ENCODE measurements at regions not wholly inside any gene's neighbourhood (a gene's known extent, or its start where the extent isn't known, plus 50 kb on each side); places are given as distances from the start of the nearest gene placed in this dataset.
"Not testable (repeated sequence)": the region's sequence is repeated elsewhere in the genome, so short reads cannot be mapped to it uniquely, and the experiment has no call there.

DNA sequence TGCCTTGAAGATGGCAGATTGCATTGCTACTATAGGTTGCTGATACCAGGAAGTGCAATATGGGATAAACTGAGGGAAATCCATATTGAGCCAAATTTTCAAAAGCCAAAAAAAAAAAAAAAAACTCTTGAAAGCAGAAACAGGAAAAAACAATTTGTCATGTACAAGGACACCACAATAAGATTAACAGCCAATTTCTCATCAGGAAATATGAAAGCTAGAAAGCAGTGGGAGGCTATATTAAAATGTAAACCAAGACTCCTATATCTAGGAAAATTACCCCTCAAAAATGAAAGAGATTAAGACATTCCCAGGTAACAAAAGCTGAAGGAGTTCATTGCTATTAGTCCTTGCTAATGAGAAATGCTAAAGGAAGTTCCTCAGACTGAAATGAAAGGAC, 462.8 kb upstream of the DPH6 start:
- no peak overlapping the region for H3K4me3 ChIP-seq (ENCODE audit: low read depth, low read length)
- no peaks in the 10 kb centered on the region for H3K36me3 ChIP-seq (ENCODE audit: control insufficient read depth, insufficient read depth, low read length)
- DNase-seq (ENCODE audit: low read depth) = no peak
- no peak for TF ChIP-seq CTCF (IDR thresholded peaks at IDR 0.05; ENCODE audit: insufficient read depth, low read length, severe bottlenecking)
- no peak for FAIRE-seq
- H3K27me3 ChIP-seq (ENCODE audit: control insufficient read depth, insufficient read depth, low read length) = no peaks in the 10 kb centered on the region

DNA sequence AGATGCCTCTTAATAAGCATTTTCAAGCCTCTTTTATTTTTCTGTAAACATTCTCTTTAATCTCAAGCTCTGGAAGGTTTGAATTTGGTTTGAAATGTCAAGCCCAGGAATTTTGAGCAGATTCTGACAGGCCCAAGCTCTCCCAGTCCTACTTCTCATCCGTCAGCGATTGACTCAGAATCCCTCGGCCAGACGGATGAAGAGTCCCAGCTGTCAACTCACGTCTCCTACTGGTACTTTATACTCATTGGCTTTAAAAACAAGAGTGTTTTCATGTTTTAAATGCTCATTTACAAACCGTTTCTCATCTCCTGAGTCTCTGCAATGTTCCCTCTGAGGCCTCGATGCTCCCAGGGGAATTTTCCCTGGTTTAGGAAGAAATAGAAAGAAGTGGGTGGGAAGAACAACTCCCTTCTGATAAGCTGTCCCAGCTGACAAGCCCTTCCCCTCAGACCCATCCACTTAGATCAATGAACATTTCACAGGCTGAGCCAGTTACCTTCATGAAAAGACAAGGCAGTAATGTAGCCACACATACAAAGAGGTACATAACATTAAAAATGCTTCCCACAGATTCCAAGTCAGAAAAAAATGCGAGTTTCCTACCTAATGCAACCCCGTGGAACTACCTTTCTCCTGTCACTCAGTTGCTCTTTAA, 478.2 kb upstream of the DPH6 start:
- no peak for FAIRE-seq
- Histone ChIP-seq H3K4me3 (ENCODE audit: low read depth, low read length) (no peak overlapping the region), H3K36me3 (ENCODE audit: control insufficient read depth, insufficient read depth, low read length) (no peaks in the 10 kb centered on the region), H3K27me3 (ENCODE audit: control insufficient read depth, insufficient read depth, low read length) (no peaks in the 10 kb centered on the region)
- peak; percentile 74 for DNase-seq (ENCODE audit: low read depth)
- TF ChIP-seq CTCF (IDR thresholded peaks at IDR 0.05; ENCODE audit: insufficient read depth, low read length, severe bottlenecking) = no peak

GRCh38 chr15:36026627-36027283, 480.8 kb upstream of the DPH6 start:
- Histone ChIP-seq H3K4me3 (ENCODE audit: low read depth, low read length) (no peak overlapping the region), H3K27me3 (ENCODE audit: control insufficient read depth, insufficient read depth, low read length) (no peaks in the 10 kb centered on the region), H3K36me3 (ENCODE audit: control insufficient read depth, insufficient read depth, low read length) (no peaks in the 10 kb centered on the region)
- DNase-seq (ENCODE audit: low read depth) (no peak), FAIRE-seq (no peak)
- TF ChIP-seq CTCF (IDR thresholded peaks at IDR 0.05; ENCODE audit: insufficient read depth, low read length, severe bottlenecking) = no peak

DNA sequence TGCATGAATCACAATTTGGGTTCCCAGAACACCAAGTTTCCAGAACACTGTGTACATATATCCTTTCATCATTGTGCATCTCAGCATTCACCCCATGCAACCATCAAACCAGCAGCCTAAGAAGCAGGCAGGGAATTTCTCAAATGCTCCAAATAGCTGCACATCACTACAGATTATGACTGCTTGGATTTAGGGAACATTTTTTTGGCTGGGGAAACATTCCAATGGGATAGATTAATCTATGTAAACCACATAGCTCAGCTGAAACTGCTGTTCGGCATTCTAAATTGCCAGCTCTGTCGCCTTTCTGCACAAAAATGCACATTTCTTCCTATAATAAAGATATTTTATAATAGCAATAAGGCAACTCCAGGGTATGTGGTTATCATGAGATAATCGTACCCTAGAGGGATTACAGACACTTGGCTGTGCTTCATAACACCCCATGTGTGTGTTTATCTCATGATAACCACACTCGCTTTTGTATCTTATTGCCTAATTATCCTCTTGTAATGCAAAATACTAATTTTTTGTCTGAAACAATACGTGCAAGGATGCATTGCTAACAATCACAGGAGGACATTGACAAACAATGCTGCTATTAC, 483.7 kb upstream of the DPH6 start:
- H3K4me3 ChIP-seq (ENCODE audit: low read depth, low read length) = no peak overlapping the region
- FAIRE-seq (no peak), DNase-seq (ENCODE audit: low read depth) (no peak)
- no peak for TF ChIP-seq CTCF (IDR thresholded peaks at IDR 0.05; ENCODE audit: insufficient read depth, low read length, severe bottlenecking)
- no peaks in the 10 kb centered on the region for H3K27me3 ChIP-seq (ENCODE audit: control insufficient read depth, insufficient read depth, low read length)
- H3K36me3 ChIP-seq (ENCODE audit: control insufficient read depth, insufficient read depth, low read length) = no peaks in the 10 kb centered on the region

DNA sequence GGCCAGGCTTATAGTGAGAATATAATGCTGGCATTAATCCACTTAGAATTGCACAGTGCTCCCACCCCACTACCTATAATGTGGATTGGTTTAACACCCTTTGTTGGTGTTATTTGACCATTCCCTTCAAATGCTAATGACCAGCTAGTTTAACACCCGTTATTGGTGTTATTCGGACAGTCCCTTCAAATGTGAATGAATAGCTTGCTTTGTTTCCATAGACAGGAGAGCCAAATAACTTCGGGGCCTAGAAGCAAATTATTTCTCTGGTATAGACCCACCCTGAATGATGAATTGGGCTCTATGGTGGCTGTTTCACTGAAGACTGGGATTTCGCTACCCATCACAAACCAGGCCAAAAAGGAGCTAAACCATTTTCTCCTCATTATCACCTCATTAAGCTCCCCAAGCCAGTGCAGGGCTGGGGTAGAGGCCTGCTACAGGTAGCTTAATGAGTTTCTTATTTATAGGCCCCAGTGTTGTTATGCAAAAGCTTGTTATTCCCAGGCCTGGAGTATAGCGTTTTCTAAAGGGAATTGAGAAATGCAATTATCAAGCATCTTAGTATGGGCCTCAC, 494.1 kb upstream of the DPH6 start:
- TF ChIP-seq CTCF (IDR thresholded peaks at IDR 0.05; ENCODE audit: insufficient read depth, low read length, severe bottlenecking) = no peak
- Histone ChIP-seq H3K4me3 (ENCODE audit: low read depth, low read length) (no peak overlapping the region), H3K36me3 (ENCODE audit: control insufficient read depth, insufficient read depth, low read length) (no peaks in the 10 kb centered on the region), H3K27me3 (ENCODE audit: control insufficient read depth, insufficient read depth, low read length) (no peaks in the 10 kb centered on the region)
- FAIRE-seq = no peak
- DNase-seq (ENCODE audit: low read depth) = no peak

- H3K36me3 ChIP-seq (ENCODE audit: control insufficient read depth, insufficient read depth, low read length); FAIRE-seq; H3K4me3 ChIP-seq (ENCODE audit: low read depth, low read length); H3K27me3 ChIP-seq (ENCODE audit: control insufficient read depth, insufficient read depth, low read length); DNase-seq (ENCODE audit: low read depth): not testable (repeated sequence)
These were observed 501.2 kb upstream of the DPH6 start for GRCh38 chr15:36047018-36047716.
